HCT116 (cell line): ENCODE measurements at regions not wholly inside any gene's neighbourhood (a gene's known extent, or its start where the extent isn't known, plus 50 kb on each side); places are given as distances from the start of the nearest gene placed in this dataset.

Experiments
- ATAC-seq: fragments of 200-7000 bp; cut with Tn5 transposase; 2 replicates; pipeline ENCODE4 v1.9.1; 2020; ENCODE audit warnings: mild to moderate bottlenecking, moderate library complexity
- BruUV-seq: library from RNA; stranded (reverse); fragments of 400-500 nt; replicated peaks from 2 replicates; lab custom pipeline; 2021; lab: Mats Ljungman, UMichigan
- CTCF ChIA-PET: fragments of 300-600 bp; sonication (Branson Sonifier 250); formaldehyde crosslinking; loops from one replicate; lab custom pipeline; 2021; ENCODE audit warnings: antibody characterized with exemption; lab: Charles Lee
- POLR2A ChIA-PET: fragments of 300-600, 350-600 bp; sonication (Branson Sonifier 250); formaldehyde crosslinking; loops from one replicate; lab custom pipeline; 2021; ENCODE audit warnings: antibody characterized with exemption; lab: Charles Lee
- RAD21 ChIA-PET, 2 experiments: fragments of 300-600 bp; sonication (Branson Sonifier 250); formaldehyde crosslinking; loops; one replicate each; lab custom pipeline; 2023; ENCODE audit warnings: low total read pairs in 2 of 2; ENCODE audit not compliant: uncharacterized antibody in 2 of 2, unreplicated experiment in 2 of 2, low non-redundant PET in 1 of 2; lab: Charles Lee
- DNase-seq: peaks from one replicate; pipeline ENCODE4 v3.0.0-alpha.2; 2010; ENCODE audit warnings: low read depth, low spot score
- H2AFZ ChIP-seq: fragments of 200-600 bp; shearing (Covaris generic), sonication (generic); 2 replicates; pipeline ENCODE4 v1.6.1; 2017; ENCODE audit warnings: low read depth, mixed run types, mixed read lengths, antibody characterized with exemption, low read length; ENCODE audit not compliant: poor library complexity, severe bottlenecking
- H3K27ac ChIP-seq: 2 replicates; pipeline ENCODE4 v1.5.1; 2012; ENCODE audit warnings: low read depth, low read length
- H3K27me3 ChIP-seq: fragments of 200-600 bp; sonication (generic); 2 replicates; pipeline ENCODE4 v1.6.1; 2016; ENCODE audit warnings: mixed run types, low read length, mixed read lengths; ENCODE audit not compliant: insufficient read depth
- H3K36me3 ChIP-seq, 2 experiments: fragments of 200-500 bp in 1 of 2; fragments of 200-600 bp in 1 of 2; sonication (Bioruptor generic) in 1 of 2; sonication (generic) in 1 of 2; 2 replicates each; pipeline versions ENCODE4 v1.5.1 to v1.6.1; 2014 to 2016; ENCODE audit warnings: low read length in 2 of 2, inconsistent platforms in 1 of 2, mixed read lengths in 1 of 2, mixed run types in 1 of 2; ENCODE audit not compliant: insufficient read depth in 2 of 2, control insufficient read depth in 1 of 2
- H3K4me1 ChIP-seq, 2 experiments: fragments of 200-600 bp in 1 of 2; sonication (generic) in 1 of 2; 2 replicates each; pipeline versions ENCODE4 v1.5.1 to v1.6.1; 2012 to 2017; ENCODE audit warnings: low read length in 2 of 2, inconsistent platforms in 1 of 2, mild to moderate bottlenecking in 1 of 2, mixed read lengths in 1 of 2, mixed run types in 1 of 2, moderate library complexity in 1 of 2; ENCODE audit not compliant: insufficient read depth in 2 of 2, control insufficient read depth in 1 of 2
- H3K4me2 ChIP-seq: fragments of 200-600 bp; sonication (generic); 2 replicates; pipeline ENCODE4 v1.6.1; 2017; ENCODE audit warnings: mixed run types, low read length, mixed read lengths
- H3K4me3 ChIP-seq, 2 experiments: fragments of 200-600 bp in 1 of 2; sonication (generic) in 1 of 2; replicated peaks in 1 of 2; 2 replicates each; pipeline ENCODE4 v1.5.1; 2011 to 2016; ENCODE audit warnings: low read length in 2 of 2, control low read depth in 1 of 2, low read depth in 1 of 2, mild to moderate bottlenecking in 1 of 2, mixed read lengths in 1 of 2, mixed run types in 1 of 2
- H3K79me2 ChIP-seq: fragments of 200-600 bp; sonication (generic); 2 replicates; pipeline ENCODE4 v1.6.1; 2017; ENCODE audit warnings: mild to moderate bottlenecking, mixed run types, low read length, moderate library complexity, mixed read lengths; ENCODE audit not compliant: insufficient read depth
- H3K9ac ChIP-seq: fragments of 200-600 bp; sonication (generic); 2 replicates; pipeline ENCODE4 v1.6.1; 2016; ENCODE audit warnings: low read length, mixed read lengths
- H3K9me2 ChIP-seq: fragments of 200-600 bp; sonication (generic), shearing (Covaris generic); 2 replicates; pipeline ENCODE4 v1.6.1; 2017; ENCODE audit warnings: mixed run types, mild to moderate bottlenecking, moderate library complexity; ENCODE audit not compliant: insufficient read depth
- H3K9me3 ChIP-seq, 2 experiments: fragments of 200-500 bp in 1 of 2; fragments of 200-600 bp in 1 of 2; sonication (Bioruptor generic) in 1 of 2; sonication (generic) in 1 of 2; 2 replicates each; pipeline ENCODE4 v1.6.1; 2014 to 2017; ENCODE audit warnings: low read length in 2 of 2, mixed read lengths in 2 of 2, inconsistent platforms in 1 of 2, low read depth in 1 of 2, mild to moderate bottlenecking in 1 of 2, mixed run types in 1 of 2, moderate library complexity in 1 of 2; ENCODE audit not compliant: control insufficient read depth in 1 of 2, insufficient read depth in 1 of 2
- H4K20me1 ChIP-seq: fragments of 200-600 bp; sonication (generic), shearing (Covaris generic); 2 replicates; pipeline ENCODE4 v1.6.1; 2017; ENCODE audit warnings: mixed run types, mild to moderate bottlenecking, moderate library complexity; ENCODE audit not compliant: insufficient read depth
- CBX3 ChIP-seq: IDR thresholded peaks from 2 replicates; pipeline ENCODE4 v1.6.1; 2012; ENCODE audit warnings: low read depth
- CEBPB ChIP-seq: IDR thresholded peaks from 2 replicates; pipeline ENCODE4 v1.6.1; 2012; ENCODE audit warnings: low read depth
- EZH2 ChIP-seq: fragments of 200-600 bp; sonication (generic); IDR thresholded peaks from 2 replicates; pipeline ENCODE4 v1.6.1; 2017; ENCODE audit warnings: antibody characterized with exemption, mixed run types
- FOSL1 ChIP-seq: IDR thresholded peaks from 2 replicates; pipeline ENCODE4 v1.6.1; 2012; ENCODE audit warnings: low read depth
- JUND ChIP-seq: IDR thresholded peaks from 2 replicates; pipeline ENCODE4 v1.6.1; 2012
- POLR2AphosphoS5 ChIP-seq: IDR thresholded peaks from 2 replicates; pipeline ENCODE4 v1.6.1; 2011; ENCODE audit warnings: mild to moderate bottlenecking, low read depth, low read length, moderate library complexity
- RAD21 ChIP-seq: IDR thresholded peaks from 2 replicates; pipeline ENCODE4 v1.6.1; 2012; ENCODE audit warnings: low read depth, mild to moderate bottlenecking
- SIN3A ChIP-seq: IDR thresholded peaks from 2 replicates; pipeline ENCODE4 v1.6.1; 2012; ENCODE audit warnings: low read depth
- SP1 ChIP-seq: IDR thresholded peaks from 2 replicates; pipeline ENCODE4 v1.6.1; 2012; ENCODE audit warnings: low read depth
- YY1 ChIP-seq: IDR thresholded peaks from 2 replicates; pipeline ENCODE4 v1.6.1; 2011; ENCODE audit warnings: low read length, low read depth, moderate library complexity, mild to moderate bottlenecking; ENCODE audit not compliant: insufficient replicate concordance; ENCODE audit errors: extremely low read depth
- intact Hi-C: fragments of 100-400 bp; cut with micrococcal nuclease; formaldehyde crosslinking; loops from 2 replicates; pipeline ENCODE4 v1.10.0; 2022
- TF ChIP-seq, protein P1 (sequence below): IDR thresholded peaks from 2 replicates; pipeline ENCODE4 v1.6.1; 2011; ENCODE audit warnings: mild to moderate bottlenecking, low read length, moderate library complexity; ENCODE audit not compliant: insufficient replicate concordance; ENCODE audit errors: extremely low read depth
- TF ChIP-seq, protein P2 (sequence below), 3 experiments: fragments of 200-600 bp in 1 of 3; sonication (generic) in 1 of 3; IDR thresholded peaks in 2 of 3; conservative IDR thresholded peaks in 1 of 3; 2 replicates each; pipeline ENCODE4 v1.5.1; 2012 to 2017; ENCODE audit warnings: low read depth in 2 of 3, low read length in 2 of 3, antibody characterized with exemption in 1 of 3, borderline replicate concordance in 1 of 3, control low read depth in 1 of 3, mild to moderate bottlenecking in 1 of 3, mixed read lengths in 1 of 3, mixed run types in 1 of 3, moderate library complexity in 1 of 3; ENCODE audit not compliant: insufficient read depth in 1 of 3

GRCh38 chr6:168896321-168896720, 357.3 kb downstream of the THBS2 start:
- intact Hi-C loops = no loop called here
- no peaks in the 10 kb centered on the region for H3K27me3 ChIP-seq
- no peak overlapping the region for H3K9ac ChIP-seq
- no peak for ATAC-seq
- H3K36me3 ChIP-seq = no peaks in the 10 kb centered on the region
- H3K9me2 ChIP-seq = no peaks in the 10 kb centered on the region
- CTCF ChIA-PET = no interaction called here
- no TSS peak for BruUV-seq
- no peak for TF ChIP-seq JUND
- TF ChIP-seq SIN3A = no peak
- TF ChIP-seq POLR2AphosphoS5 = no peak
- TF ChIP-seq CEBPB = no peak
- no peak for TF ChIP-seq CBX3
- TF ChIP-seq EZH2 = no peak
- peaks cover 0 to 12% of the 10 kb centered on the region in 2 experiments; a peak in 2 of 4 replicates for H3K4me1 ChIP-seq
- POLR2A ChIA-PET = no interaction called here
- RAD21 ChIA-PET = no interaction called here
- H3K27ac ChIP-seq = no peak overlapping the region
- no peak overlapping the region for H2AFZ ChIP-seq
- H3K4me2 ChIP-seq = no peak overlapping the region
- no peaks in the 10 kb centered on the region for H3K79me2 ChIP-seq
- no peaks in the 10 kb centered on the region for H3K9me3 ChIP-seq
- DNase-seq = no peak
- H3K4me3 ChIP-seq = no peak overlapping the region
- H4K20me1 ChIP-seq = no peaks in the 10 kb centered on the region

DNA sequence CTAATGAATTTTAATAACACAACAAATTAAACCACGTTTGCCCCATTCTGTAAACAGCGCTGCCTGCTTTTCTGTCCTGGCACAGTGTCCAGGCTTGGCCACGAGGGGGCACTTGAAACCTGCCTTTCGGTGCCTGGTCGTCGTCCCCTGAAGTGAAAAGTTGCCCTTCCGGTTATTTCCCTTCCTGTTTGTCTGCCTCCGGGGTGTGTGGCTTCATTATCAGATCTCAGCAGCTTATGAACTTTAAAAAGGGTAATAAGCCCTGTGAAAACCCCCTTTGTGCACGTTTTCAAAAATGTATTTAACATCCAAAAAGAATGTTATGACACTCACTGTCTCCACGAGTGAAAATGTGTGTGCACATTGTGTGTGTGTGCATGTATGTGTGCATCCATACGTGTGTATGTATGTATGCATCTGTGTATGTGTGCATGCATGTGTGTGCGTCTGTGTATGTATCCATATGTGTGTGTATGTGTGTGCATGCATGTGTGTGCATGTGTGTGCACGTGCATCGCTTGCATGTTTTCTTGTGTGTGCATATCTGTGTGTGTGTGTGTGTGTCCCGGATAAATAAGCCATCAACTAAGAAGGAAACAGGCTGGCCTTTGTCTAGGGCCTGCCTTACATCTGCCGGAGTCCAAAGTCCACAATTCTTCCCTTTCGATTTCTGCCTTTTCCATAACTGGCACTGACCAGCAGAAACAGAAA, 358.4 kb downstream of the THBS2 start:
- intact Hi-C loops = loop anchor here (1.0 to 2.0 kb wide), 4 partner anchors 62 to 1635 kb away; no protein-coding TSS in a partner anchor
- Histone ChIP-seq H3K79me2 (no peaks in the 10 kb centered on the region), H3K36me3 (no peaks in the 10 kb centered on the region), H3K4me2 (peak overlapping the region; percentile 65), H3K27me3 (no peaks in the 10 kb centered on the region), H3K9ac (no peak overlapping the region), H3K4me3 (0 out of 4 replicates have a peak overlapping the region, but pooled peaks have one; percentile 7 to 29), H3K9me2 (no peaks in the 10 kb centered on the region), H4K20me1 (no peaks in the 10 kb centered on the region), H3K27ac (no peak overlapping the region), H3K9me3 (no peaks in the 10 kb centered on the region), H2AFZ (peak overlapping the region; percentile 91), H3K4me1 (peaks cover 0 to 12% of the 10 kb centered on the region in 2 experiments; a peak in 2 of 4 replicates)
- DNase-seq (peak; percentile 43), ATAC-seq (peak; percentile 96)
- no TSS peak for BruUV-seq
- POLR2A ChIA-PET = no interaction called here
- CTCF ChIA-PET = no interaction called here
- RAD21 ChIA-PET = no interaction called here
- TF ChIP-seq SIN3A = peak; percentile 21; the same call in 1 of the 2 replicates
- no peak for TF ChIP-seq FOSL1
- peak; percentile 54 for TF ChIP-seq YY1
- TF ChIP-seq, protein P1, sequence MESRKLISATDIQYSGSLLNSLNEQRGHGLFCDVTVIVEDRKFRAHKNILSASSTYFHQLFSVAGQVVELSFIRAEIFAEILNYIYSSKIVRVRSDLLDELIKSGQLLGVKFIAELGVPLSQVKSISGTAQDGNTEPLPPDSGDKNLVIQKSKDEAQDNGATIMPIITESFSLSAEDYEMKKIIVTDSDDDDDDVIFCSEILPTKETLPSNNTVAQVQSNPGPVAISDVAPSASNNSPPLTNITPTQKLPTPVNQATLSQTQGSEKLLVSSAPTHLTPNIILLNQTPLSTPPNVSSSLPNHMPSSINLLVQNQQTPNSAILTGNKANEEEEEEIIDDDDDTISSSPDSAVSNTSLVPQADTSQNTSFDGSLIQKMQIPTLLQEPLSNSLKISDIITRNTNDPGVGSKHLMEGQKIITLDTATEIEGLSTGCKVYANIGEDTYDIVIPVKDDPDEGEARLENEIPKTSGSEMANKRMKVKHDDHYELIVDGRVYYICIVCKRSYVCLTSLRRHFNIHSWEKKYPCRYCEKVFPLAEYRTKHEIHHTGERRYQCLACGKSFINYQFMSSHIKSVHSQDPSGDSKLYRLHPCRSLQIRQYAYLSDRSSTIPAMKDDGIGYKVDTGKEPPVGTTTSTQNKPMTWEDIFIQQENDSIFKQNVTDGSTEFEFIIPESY = no peak
- no peak for TF ChIP-seq EZH2
- no peak for TF ChIP-seq SP1
- 0 out of 2 replicates have a peak, but pooled peaks have one; percentile 3 for TF ChIP-seq CBX3
- peak; percentile 94 for TF ChIP-seq RAD21
- TF ChIP-seq, protein P2, sequence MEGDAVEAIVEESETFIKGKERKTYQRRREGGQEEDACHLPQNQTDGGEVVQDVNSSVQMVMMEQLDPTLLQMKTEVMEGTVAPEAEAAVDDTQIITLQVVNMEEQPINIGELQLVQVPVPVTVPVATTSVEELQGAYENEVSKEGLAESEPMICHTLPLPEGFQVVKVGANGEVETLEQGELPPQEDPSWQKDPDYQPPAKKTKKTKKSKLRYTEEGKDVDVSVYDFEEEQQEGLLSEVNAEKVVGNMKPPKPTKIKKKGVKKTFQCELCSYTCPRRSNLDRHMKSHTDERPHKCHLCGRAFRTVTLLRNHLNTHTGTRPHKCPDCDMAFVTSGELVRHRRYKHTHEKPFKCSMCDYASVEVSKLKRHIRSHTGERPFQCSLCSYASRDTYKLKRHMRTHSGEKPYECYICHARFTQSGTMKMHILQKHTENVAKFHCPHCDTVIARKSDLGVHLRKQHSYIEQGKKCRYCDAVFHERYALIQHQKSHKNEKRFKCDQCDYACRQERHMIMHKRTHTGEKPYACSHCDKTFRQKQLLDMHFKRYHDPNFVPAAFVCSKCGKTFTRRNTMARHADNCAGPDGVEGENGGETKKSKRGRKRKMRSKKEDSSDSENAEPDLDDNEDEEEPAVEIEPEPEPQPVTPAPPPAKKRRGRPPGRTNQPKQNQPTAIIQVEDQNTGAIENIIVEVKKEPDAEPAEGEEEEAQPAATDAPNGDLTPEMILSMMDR (IDR thresholded peaks at IDR 0.05 in 2 of 3, conservative IDR thresholded peaks at IDR 0.05 in 1 of 3; ENCODE audit: borderline replicate concordance in 1 of 3, insufficient read depth in 1 of 3, low read depth in 2 of 3, low read length in 2 of 3) = peak; percentile 89 to 93 (median 92)
